ENCODE measurements at regions not wholly inside any gene's neighbourhood (a gene's known extent, or its start where the extent isn't known, plus 50 kb on each side); places are given as distances from the start of the nearest gene placed in this dataset.

GRCh38 chr16:22683258-22683657 lies 130.7 kb upstream of the HS3ST2 start:
- dilution Hi-C loops (cut with MboI; ENCODE audit: extremely low pct_ligation_motif_present, low sequenced_read_pairs): no loop called here
- CTCF ChIA-PET: interaction anchor here (0.6 to 1.2 kb wide), 2 partner anchors 15 to 1102 kb away, joined by 3 to 4 read pairs; no protein-coding TSS in a partner anchor
- intact Hi-C loops (cut with micrococcal nuclease): no loop called here

GRCh38 chr16:22683730-22684573 lies 130.0 kb upstream of the HS3ST2 start:
- intact Hi-C loops (cut with micrococcal nuclease) (no loop called here), dilution Hi-C loops (cut with MboI; ENCODE audit: extremely low pct_ligation_motif_present, low sequenced_read_pairs) (no loop called here)
- no peak overlapping the region for H3K4me2 ChIP-seq (ENCODE audit: insufficient read depth, low read length)
- no peaks in the 10 kb centered on the region for H3K9me1 ChIP-seq (replicated peaks; ENCODE audit: control insufficient read depth, extremely low read depth, insufficient read depth, low read length)
- ChIA-PET POLR2A (no interaction called here), CTCF (no interaction called here)
- TF ChIP-seq POLR2AphosphoS5 (IDR thresholded peaks at IDR 0.05; ENCODE audit: insufficient read depth, low read depth, low read length) (no peak), MYC (IDR thresholded peaks at IDR 0.05; ENCODE audit: low read depth, low read length) (no peak), EZH2 (IDR thresholded peaks at IDR 0.05; ENCODE audit: borderline replicate concordance, low read depth, low read length, severe bottlenecking) (no peak), MAX (IDR thresholded peaks at IDR 0.05; ENCODE audit: insufficient read depth, insufficient read length) (no peak), GATA2 (IDR thresholded peaks at IDR 0.05; ENCODE audit: insufficient read depth, insufficient read length, low read depth, low read length) (no peak), FOS (IDR thresholded peaks at IDR 0.05; ENCODE audit: borderline replicate concordance, insufficient read depth, low read length) (no peak), POLR2A (IDR thresholded peaks at IDR 0.05; ENCODE audit: low read depth, low read length) (no peak), JUN (IDR thresholded peaks at IDR 0.05; ENCODE audit: borderline replicate concordance, insufficient read depth, insufficient read length, low read depth) (no peak), CTCF (IDR thresholded peaks at IDR 0.05; ENCODE audit: extremely low read depth in 1 of 2, insufficient read depth in 1 of 2, low read depth in 1 of 2, low read length in 2 of 2) (no peak)
- H3K27ac ChIP-seq (ENCODE audit: insufficient read depth, low read depth, low read length): no peak overlapping the region
- no peaks in the 10 kb centered on the region for H3K4me1 ChIP-seq (ENCODE audit: control insufficient read depth, extremely low read depth, insufficient read depth, low read length)
- no peak overlapping the region for H3K9ac ChIP-seq (replicated peaks; ENCODE audit: extremely low read depth, insufficient read depth, low read length)
- no peaks in the 10 kb centered on the region for H3K9me3 ChIP-seq (replicated peaks; ENCODE audit: control insufficient read depth, insufficient read depth, low read length)
- FAIRE-seq: no peak
- H3K79me2 ChIP-seq (ENCODE audit: control insufficient read depth, insufficient read depth, low read length): no peaks in the 10 kb centered on the region
- H3K27me3 ChIP-seq (ENCODE audit: control insufficient read depth in 2 of 2, insufficient read depth in 2 of 2, low read length in 2 of 2): peaks cover 4 to 7% of the 10 kb centered on the region in 2 experiments
- H3K36me3 ChIP-seq (ENCODE audit: control insufficient read depth in 2 of 2, extremely low read depth in 1 of 2, insufficient read depth in 2 of 2, low read length in 2 of 2): no peaks in the 10 kb centered on the region
- H2AFZ ChIP-seq (ENCODE audit: low read depth, low read length): no peak overlapping the region
- no TSS peak for BruUV-seq (replicated peaks)
- no peak for DNase-seq (ENCODE audit: low read depth, low spot score)
- no peaks in the 10 kb centered on the region for H4K20me1 ChIP-seq (replicated peaks; ENCODE audit: control insufficient read depth, extremely low read depth, insufficient read depth, low read length)
- H3K4me3 ChIP-seq (replicated peaks in 1 of 3; ENCODE audit: insufficient read depth in 1 of 3, low read depth in 1 of 3, low read length in 3 of 3): no peak overlapping the region

More at GRCh38 chr16:22683258-22683657, 130.7 kb upstream of the HS3ST2 start:
- no peaks in the 10 kb centered on the region for H3K79me2 ChIP-seq (ENCODE audit: control insufficient read depth, insufficient read depth, low read length)
- H4K20me1 ChIP-seq (replicated peaks; ENCODE audit: control insufficient read depth, extremely low read depth, insufficient read depth, low read length): no peaks in the 10 kb centered on the region
- DNase-seq (ENCODE audit: low read depth, low spot score) (no peak), FAIRE-seq (no peak)
- H3K27ac ChIP-seq (ENCODE audit: insufficient read depth, low read depth, low read length): no peak overlapping the region
- TF ChIP-seq JUN (IDR thresholded peaks at IDR 0.05; ENCODE audit: borderline replicate concordance, insufficient read depth, insufficient read length, low read depth) (no peak), POLR2A (IDR thresholded peaks at IDR 0.05; ENCODE audit: low read depth, low read length) (no peak), GATA2 (IDR thresholded peaks at IDR 0.05; ENCODE audit: insufficient read depth, insufficient read length, low read depth, low read length) (no peak), FOS (IDR thresholded peaks at IDR 0.05; ENCODE audit: borderline replicate concordance, insufficient read depth, low read length) (no peak), EZH2 (IDR thresholded peaks at IDR 0.05; ENCODE audit: borderline replicate concordance, low read depth, low read length, severe bottlenecking) (no peak), POLR2AphosphoS5 (IDR thresholded peaks at IDR 0.05; ENCODE audit: insufficient read depth, low read depth, low read length) (no peak), MAX (IDR thresholded peaks at IDR 0.05; ENCODE audit: insufficient read depth, insufficient read length) (no peak)
- no peak overlapping the region for H3K9ac ChIP-seq (replicated peaks; ENCODE audit: extremely low read depth, insufficient read depth, low read length)
- no peak overlapping the region for H3K4me3 ChIP-seq (replicated peaks in 1 of 3; ENCODE audit: insufficient read depth in 1 of 3, low read depth in 1 of 3, low read length in 3 of 3)
- no peaks in the 10 kb centered on the region for H3K9me1 ChIP-seq (replicated peaks; ENCODE audit: control insufficient read depth, extremely low read depth, insufficient read depth, low read length)
- POLR2A ChIA-PET: interaction anchor here (0.7 kb wide), 1 partner anchor 49 kb away, joined by 4 read pairs; no protein-coding TSS in a partner anchor
- no peaks in the 10 kb centered on the region for H3K36me3 ChIP-seq (ENCODE audit: control insufficient read depth in 2 of 2, extremely low read depth in 1 of 2, insufficient read depth in 2 of 2, low read length in 2 of 2)
- H3K4me2 ChIP-seq (ENCODE audit: insufficient read depth, low read length): no peak overlapping the region
- H3K4me1 ChIP-seq (ENCODE audit: control insufficient read depth, extremely low read depth, insufficient read depth, low read length): no peaks in the 10 kb centered on the region
- H3K9me3 ChIP-seq (replicated peaks; ENCODE audit: control insufficient read depth, insufficient read depth, low read length): no peaks in the 10 kb centered on the region
- no TSS peak for BruUV-seq (replicated peaks)
- no peak overlapping the region for H2AFZ ChIP-seq (ENCODE audit: low read depth, low read length)
- peaks cover 5 to 7% of the 10 kb centered on the region in 2 experiments for H3K27me3 ChIP-seq (ENCODE audit: control insufficient read depth in 2 of 2, insufficient read depth in 2 of 2, low read length in 2 of 2)

All from endothelial cell of umbilical vein (primary cell).